Adrenal gland (tissue), 5 donors: ENCODE measurements at regions not wholly inside any gene's neighbourhood (a gene's known extent, or its start where the extent isn't known, plus 50 kb on each side); places are given as distances from the start of the nearest gene placed in this dataset.

Source experiments
- POLR2A ChIP-seq, 2 donors: fragments of 450-650 bp; IDR thresholded peaks; one replicate each; pipeline ENCODE4 v1.6.1; 2017; ENCODE audit warnings: antibody characterized with exemption in 2 of 2, mild to moderate bottlenecking in 2 of 2, moderate library complexity in 1 of 2
- TF ChIP-seq, protein P1 (sequence below), 6 experiments: fragments of 450-650 bp in 4 of 6; fragments of 200-600 bp in 2 of 6; sonication (generic) in 1 of 6; IDR thresholded peaks; 1 replicate in 5 of 6; 2 replicates in 1 of 6; pipeline versions ENCODE4 v1.5.1 to v1.8.0; 2016 to 2021; ENCODE audit warnings: antibody characterized with exemption in 6 of 6, mild to moderate bottlenecking in 2 of 6, moderate library complexity in 1 of 6
- donor health status: DM: no; HTN: no; CAD: no.

DNA sequence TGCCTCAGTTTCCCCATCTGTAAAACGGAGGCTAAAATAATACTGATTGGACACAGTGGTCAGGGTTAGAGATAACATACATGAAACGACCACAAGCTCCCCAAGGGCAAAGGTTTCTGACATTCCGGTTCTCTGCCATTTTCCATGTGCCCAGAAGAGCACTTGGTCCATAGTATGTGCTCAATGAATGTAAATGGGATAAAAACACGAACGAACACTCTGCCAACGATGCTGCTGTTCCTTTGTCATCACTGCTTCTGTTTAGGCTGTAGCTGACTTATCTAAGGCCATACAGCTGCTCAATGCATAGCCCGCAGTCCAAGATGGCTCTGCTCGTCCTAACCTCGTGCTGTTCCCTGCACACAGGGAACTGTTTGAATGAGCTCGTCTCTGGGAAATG is 102.0 kb downstream of the RMI2 start:
- TF ChIP-seq, protein P1, sequence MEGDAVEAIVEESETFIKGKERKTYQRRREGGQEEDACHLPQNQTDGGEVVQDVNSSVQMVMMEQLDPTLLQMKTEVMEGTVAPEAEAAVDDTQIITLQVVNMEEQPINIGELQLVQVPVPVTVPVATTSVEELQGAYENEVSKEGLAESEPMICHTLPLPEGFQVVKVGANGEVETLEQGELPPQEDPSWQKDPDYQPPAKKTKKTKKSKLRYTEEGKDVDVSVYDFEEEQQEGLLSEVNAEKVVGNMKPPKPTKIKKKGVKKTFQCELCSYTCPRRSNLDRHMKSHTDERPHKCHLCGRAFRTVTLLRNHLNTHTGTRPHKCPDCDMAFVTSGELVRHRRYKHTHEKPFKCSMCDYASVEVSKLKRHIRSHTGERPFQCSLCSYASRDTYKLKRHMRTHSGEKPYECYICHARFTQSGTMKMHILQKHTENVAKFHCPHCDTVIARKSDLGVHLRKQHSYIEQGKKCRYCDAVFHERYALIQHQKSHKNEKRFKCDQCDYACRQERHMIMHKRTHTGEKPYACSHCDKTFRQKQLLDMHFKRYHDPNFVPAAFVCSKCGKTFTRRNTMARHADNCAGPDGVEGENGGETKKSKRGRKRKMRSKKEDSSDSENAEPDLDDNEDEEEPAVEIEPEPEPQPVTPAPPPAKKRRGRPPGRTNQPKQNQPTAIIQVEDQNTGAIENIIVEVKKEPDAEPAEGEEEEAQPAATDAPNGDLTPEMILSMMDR (IDR thresholded peaks at IDR 0.05): no peak
- TF ChIP-seq POLR2A (IDR thresholded peaks at IDR 0.05): no peak
